WTC11 (cell line): ENCODE measurements at regions not wholly inside any gene's neighbourhood (a gene's known extent, or its start where the extent isn't known, plus 50 kb on each side); places are given as distances from the start of the nearest gene placed in this dataset.

Source experiments
- ATAC-seq: fragments of 200-7000 bp; cut with Tn5 transposase; 2 replicates; pipeline ENCODE4 v1.10.0; 2021; ENCODE audit warnings: mild to moderate bottlenecking, moderate library complexity
- CTCF ChIA-PET: fragments of 300-600 bp; sonication (Branson Sonifier 250); formaldehyde crosslinking; loops from one replicate; lab custom pipeline; 2021; ENCODE audit warnings: antibody characterized with exemption; lab: Charles Lee
- POLR2A ChIA-PET: fragments of 350-600 bp; sonication (Branson Sonifier 250); formaldehyde crosslinking; loops from one replicate; lab custom pipeline; 2021; ENCODE audit warnings: antibody characterized with exemption; lab: Charles Lee
- DNase-seq: peaks from one replicate; pipeline ENCODE4 v3.0.0; 2021; ENCODE audit warnings: low spot score
- H3K27ac Mint-ChIP-seq: 2 replicates; pipeline ENCODE4 v1.8.0; 2021; ENCODE audit warnings: mixed read lengths
- H3K27me3 Mint-ChIP-seq: 2 replicates; pipeline ENCODE4 v1.8.0; 2021; ENCODE audit warnings: low read depth, mild to moderate bottlenecking, moderate library complexity, mixed read lengths
- H3K36me3 Mint-ChIP-seq: 2 replicates; pipeline ENCODE4 v1.8.0; 2021; ENCODE audit warnings: mixed read lengths
- H3K4me1 Mint-ChIP-seq: 2 replicates; pipeline ENCODE4 v1.8.0; 2022; ENCODE audit warnings: mixed read lengths
- H3K4me3 Mint-ChIP-seq: 2 replicates; pipeline ENCODE4 v1.8.0; 2021; ENCODE audit warnings: mild to moderate bottlenecking, moderate library complexity, mixed read lengths
- H3K9me3 Mint-ChIP-seq: 2 replicates; pipeline ENCODE4 v1.8.0; 2021; ENCODE audit warnings: mixed read lengths
- CBFB ChIP-seq: sonication (generic); formaldehyde crosslinking; IDR thresholded peaks from 2 replicates; pipeline ENCODE4 v1.8.1; 2022; ENCODE audit warnings: mild to moderate bottlenecking, low read depth, missing genetic modification reagents
- CREB1 ChIP-seq: sonication (generic); formaldehyde crosslinking; IDR thresholded peaks from 2 replicates; pipeline ENCODE4 v1.8.0; 2023; ENCODE audit warnings: mild to moderate bottlenecking, missing genetic modification reagents
- FOXK1 ChIP-seq: sonication (generic); formaldehyde crosslinking; IDR thresholded peaks from 2 replicates; pipeline ENCODE4 v1.8.0; 2022; ENCODE audit warnings: mild to moderate bottlenecking, moderate library complexity, missing genetic modification reagents
- GABPB1 ChIP-seq: sonication (generic); formaldehyde crosslinking; IDR thresholded peaks from 2 replicates; pipeline ENCODE4 v1.8.1; 2023; ENCODE audit warnings: mild to moderate bottlenecking, missing genetic modification reagents
- JAZF1 ChIP-seq: fragments of 250-450 bp; sonication (Bioruptor Pico); IDR thresholded peaks from 2 replicates; pipeline ENCODE4 v1.9.0; 2021; ENCODE audit warnings: moderate library complexity, mild to moderate bottlenecking, inconsistent platforms
- KAT7 ChIP-seq: sonication (generic); formaldehyde crosslinking; IDR thresholded peaks from 2 replicates; pipeline ENCODE4 v1.8.1; 2023; ENCODE audit warnings: missing genetic modification reagents, mild to moderate bottlenecking, borderline replicate concordance
- SMAD3 ChIP-seq: sonication (generic); formaldehyde crosslinking; IDR thresholded peaks from 2 replicates; pipeline ENCODE4 v1.8.0; 2022; ENCODE audit warnings: missing genetic modification reagents, mild to moderate bottlenecking, borderline replicate concordance
- TEAD4 ChIP-seq: sonication (generic); formaldehyde crosslinking; IDR thresholded peaks from 2 replicates; pipeline ENCODE4 v1.8.0; 2022; ENCODE audit warnings: mild to moderate bottlenecking, missing genetic modification reagents
- ZBTB21 ChIP-seq: sonication (generic); formaldehyde crosslinking; IDR thresholded peaks from 2 replicates; pipeline ENCODE4 v1.8.1; 2023; ENCODE audit warnings: mild to moderate bottlenecking, missing genetic modification reagents, borderline replicate concordance
- ZNF121 ChIP-seq: sonication (generic); formaldehyde crosslinking; IDR thresholded peaks from 2 replicates; pipeline ENCODE4 v1.8.0; 2023; ENCODE audit warnings: missing genetic modification reagents
- ZNF138 ChIP-seq: sonication (generic); formaldehyde crosslinking; conservative IDR thresholded peaks from 2 replicates; pipeline ENCODE4 v1.8.1; 2022; ENCODE audit warnings: mild to moderate bottlenecking, moderate library complexity, missing genetic modification reagents
- ZNF671 ChIP-seq: fragments of 250-450 bp; sonication (Bioruptor Pico); IDR thresholded peaks from 2 replicates; pipeline ENCODE4 v1.8.0; 2021; ENCODE audit warnings: mild to moderate bottlenecking
- TF ChIP-seq, protein P1 (sequence below): sonication (generic); formaldehyde crosslinking; IDR thresholded peaks from 2 replicates; pipeline ENCODE4 v1.8.1; 2023; ENCODE audit warnings: mild to moderate bottlenecking, missing genetic modification reagents, moderate library complexity
- TF ChIP-seq, protein P2 (sequence below): sonication (generic); formaldehyde crosslinking; conservative IDR thresholded peaks from 2 replicates; pipeline ENCODE4 v1.8.1; 2022; ENCODE audit warnings: mild to moderate bottlenecking, missing genetic modification reagents
- TF ChIP-seq, protein P3 (sequence below): sonication (generic); formaldehyde crosslinking; IDR thresholded peaks from 2 replicates; pipeline ENCODE4 v1.8.0; 2022; ENCODE audit warnings: mild to moderate bottlenecking, missing genetic modification reagents
- TF ChIP-seq, protein P4 (sequence below): sonication (generic); formaldehyde crosslinking; IDR thresholded peaks from 2 replicates; pipeline ENCODE4 v1.8.1; 2022; ENCODE audit warnings: low read depth, missing genetic modification reagents, borderline replicate concordance
- TF ChIP-seq, protein P5 (sequence below): sonication (generic); formaldehyde crosslinking; IDR thresholded peaks from 2 replicates; pipeline ENCODE4 v1.8.1; 2022; ENCODE audit warnings: missing genetic modification reagents, borderline replicate concordance
- TF ChIP-seq, protein P6 (sequence below): sonication (generic); formaldehyde crosslinking; IDR thresholded peaks from 2 replicates; pipeline ENCODE4 v1.8.1; 2023; ENCODE audit warnings: mild to moderate bottlenecking, missing genetic modification reagents, borderline replicate concordance
- TF ChIP-seq, protein P7 (sequence below): sonication (generic); formaldehyde crosslinking; IDR thresholded peaks from 2 replicates; pipeline ENCODE4 v1.8.1; 2023; ENCODE audit warnings: mild to moderate bottlenecking, missing genetic modification reagents
- TF ChIP-seq, protein P8 (sequence below): sonication (generic); formaldehyde crosslinking; IDR thresholded peaks from 2 replicates; pipeline ENCODE4 v1.8.1; 2022; ENCODE audit warnings: mild to moderate bottlenecking, moderate library complexity, missing genetic modification reagents

DNA sequence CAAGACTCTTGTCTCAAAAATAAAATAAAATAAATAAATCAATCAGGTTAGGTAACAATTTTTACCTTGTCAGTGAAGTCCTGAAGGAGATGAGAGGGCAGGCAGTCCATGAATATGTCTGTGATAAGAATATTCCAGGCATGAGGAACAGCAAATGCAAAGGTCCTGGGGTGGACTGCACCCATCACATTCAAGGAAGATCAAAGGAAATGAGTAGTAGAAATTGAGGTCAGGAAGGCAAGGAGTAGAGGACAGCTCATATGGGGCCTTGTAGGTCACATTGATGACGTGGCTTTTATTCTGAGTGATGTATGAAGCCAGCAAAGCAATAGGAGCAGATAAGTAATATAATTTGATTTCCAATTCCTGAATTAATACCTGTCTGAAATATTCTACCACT lies 76.5 kb upstream of the TCF7L2 start:
- no peak overlapping the region for H3K27ac Mint-ChIP-seq
- H3K27me3 Mint-ChIP-seq: peaks cover 12% of the 10 kb centered on the region
- DNase-seq: no peak
- peaks cover 31% of the 10 kb centered on the region for H3K9me3 Mint-ChIP-seq
- TF ChIP-seq, protein P1, sequence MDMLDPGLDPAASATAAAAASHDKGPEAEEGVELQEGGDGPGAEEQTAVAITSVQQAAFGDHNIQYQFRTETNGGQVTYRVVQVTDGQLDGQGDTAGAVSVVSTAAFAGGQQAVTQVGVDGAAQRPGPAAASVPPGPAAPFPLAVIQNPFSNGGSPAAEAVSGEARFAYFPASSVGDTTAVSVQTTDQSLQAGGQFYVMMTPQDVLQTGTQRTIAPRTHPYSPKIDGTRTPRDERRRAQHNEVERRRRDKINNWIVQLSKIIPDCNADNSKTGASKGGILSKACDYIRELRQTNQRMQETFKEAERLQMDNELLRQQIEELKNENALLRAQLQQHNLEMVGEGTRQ: no peak
- TF ChIP-seq CREB1 (CRISPR knock-in tag) (no peak), SMAD3 (no peak), ZNF671 (no peak), TEAD4 (CRISPR knock-in tag) (no peak), CBFB (CRISPR knock-in tag) (no peak), KAT7 (no peak), FOXK1 (no peak), ZBTB21 (CRISPR knock-in tag) (no peak), GABPB1 (CRISPR knock-in tag) (no peak), JAZF1 (no peak), ZNF138 (CRISPR knock-in tag) (no peak), ZNF121 (CRISPR knock-in tag) (no peak)
- TF ChIP-seq, protein P2, sequence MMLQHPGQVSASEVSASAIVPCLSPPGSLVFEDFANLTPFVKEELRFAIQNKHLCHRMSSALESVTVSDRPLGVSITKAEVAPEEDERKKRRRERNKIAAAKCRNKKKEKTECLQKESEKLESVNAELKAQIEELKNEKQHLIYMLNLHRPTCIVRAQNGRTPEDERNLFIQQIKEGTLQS (CRISPR knock-in tag): no peak
- TF ChIP-seq, protein P3, sequence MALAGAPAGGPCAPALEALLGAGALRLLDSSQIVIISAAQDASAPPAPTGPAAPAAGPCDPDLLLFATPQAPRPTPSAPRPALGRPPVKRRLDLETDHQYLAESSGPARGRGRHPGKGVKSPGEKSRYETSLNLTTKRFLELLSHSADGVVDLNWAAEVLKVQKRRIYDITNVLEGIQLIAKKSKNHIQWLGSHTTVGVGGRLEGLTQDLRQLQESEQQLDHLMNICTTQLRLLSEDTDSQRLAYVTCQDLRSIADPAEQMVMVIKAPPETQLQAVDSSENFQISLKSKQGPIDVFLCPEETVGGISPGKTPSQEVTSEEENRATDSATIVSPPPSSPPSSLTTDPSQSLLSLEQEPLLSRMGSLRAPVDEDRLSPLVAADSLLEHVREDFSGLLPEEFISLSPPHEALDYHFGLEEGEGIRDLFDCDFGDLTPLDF (CRISPR knock-in tag): no peak
- TF ChIP-seq, protein P4, sequence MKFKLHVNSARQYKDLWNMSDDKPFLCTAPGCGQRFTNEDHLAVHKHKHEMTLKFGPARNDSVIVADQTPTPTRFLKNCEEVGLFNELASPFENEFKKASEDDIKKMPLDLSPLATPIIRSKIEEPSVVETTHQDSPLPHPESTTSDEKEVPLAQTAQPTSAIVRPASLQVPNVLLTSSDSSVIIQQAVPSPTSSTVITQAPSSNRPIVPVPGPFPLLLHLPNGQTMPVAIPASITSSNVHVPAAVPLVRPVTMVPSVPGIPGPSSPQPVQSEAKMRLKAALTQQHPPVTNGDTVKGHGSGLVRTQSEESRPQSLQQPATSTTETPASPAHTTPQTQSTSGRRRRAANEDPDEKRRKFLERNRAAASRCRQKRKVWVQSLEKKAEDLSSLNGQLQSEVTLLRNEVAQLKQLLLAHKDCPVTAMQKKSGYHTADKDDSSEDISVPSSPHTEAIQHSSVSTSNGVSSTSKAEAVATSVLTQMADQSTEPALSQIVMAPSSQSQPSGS (CRISPR knock-in tag): no peak
- TF ChIP-seq, protein P5, sequence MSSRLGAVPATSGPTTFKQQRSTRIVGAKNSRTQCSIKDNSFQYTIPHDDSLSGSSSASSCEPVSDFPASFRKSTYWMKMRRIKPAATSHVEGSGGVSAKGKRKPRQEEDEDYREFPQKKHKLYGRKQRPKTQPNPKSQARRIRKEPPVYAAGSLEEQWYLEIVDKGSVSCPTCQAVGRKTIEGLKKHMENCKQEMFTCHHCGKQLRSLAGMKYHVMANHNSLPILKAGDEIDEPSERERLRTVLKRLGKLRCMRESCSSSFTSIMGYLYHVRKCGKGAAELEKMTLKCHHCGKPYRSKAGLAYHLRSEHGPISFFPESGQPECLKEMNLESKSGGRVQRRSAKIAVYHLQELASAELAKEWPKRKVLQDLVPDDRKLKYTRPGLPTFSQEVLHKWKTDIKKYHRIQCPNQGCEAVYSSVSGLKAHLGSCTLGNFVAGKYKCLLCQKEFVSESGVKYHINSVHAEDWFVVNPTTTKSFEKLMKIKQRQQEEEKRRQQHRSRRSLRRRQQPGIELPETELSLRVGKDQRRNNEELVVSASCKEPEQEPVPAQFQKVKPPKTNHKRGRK: no peak
- TF ChIP-seq, protein P6, sequence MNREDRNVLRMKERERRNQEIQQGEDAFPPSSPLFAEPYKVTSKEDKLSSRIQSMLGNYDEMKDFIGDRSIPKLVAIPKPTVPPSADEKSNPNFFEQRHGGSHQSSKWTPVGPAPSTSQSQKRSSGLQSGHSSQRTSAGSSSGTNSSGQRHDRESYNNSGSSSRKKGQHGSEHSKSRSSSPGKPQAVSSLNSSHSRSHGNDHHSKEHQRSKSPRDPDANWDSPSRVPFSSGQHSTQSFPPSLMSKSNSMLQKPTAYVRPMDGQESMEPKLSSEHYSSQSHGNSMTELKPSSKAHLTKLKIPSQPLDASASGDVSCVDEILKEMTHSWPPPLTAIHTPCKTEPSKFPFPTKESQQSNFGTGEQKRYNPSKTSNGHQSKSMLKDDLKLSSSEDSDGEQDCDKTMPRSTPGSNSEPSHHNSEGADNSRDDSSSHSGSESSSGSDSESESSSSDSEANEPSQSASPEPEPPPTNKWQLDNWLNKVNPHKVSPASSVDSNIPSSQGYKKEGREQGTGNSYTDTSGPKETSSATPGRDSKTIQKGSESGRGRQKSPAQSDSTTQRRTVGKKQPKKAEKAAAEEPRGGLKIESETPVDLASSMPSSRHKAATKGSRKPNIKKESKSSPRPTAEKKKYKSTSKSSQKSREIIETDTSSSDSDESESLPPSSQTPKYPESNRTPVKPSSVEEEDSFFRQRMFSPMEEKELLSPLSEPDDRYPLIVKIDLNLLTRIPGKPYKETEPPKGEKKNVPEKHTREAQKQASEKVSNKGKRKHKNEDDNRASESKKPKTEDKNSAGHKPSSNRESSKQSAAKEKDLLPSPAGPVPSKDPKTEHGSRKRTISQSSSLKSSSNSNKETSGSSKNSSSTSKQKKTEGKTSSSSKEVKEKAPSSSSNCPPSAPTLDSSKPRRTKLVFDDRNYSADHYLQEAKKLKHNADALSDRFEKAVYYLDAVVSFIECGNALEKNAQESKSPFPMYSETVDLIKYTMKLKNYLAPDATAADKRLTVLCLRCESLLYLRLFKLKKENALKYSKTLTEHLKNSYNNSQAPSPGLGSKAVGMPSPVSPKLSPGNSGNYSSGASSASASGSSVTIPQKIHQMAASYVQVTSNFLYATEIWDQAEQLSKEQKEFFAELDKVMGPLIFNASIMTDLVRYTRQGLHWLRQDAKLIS (CRISPR knock-in tag): no peak
- TF ChIP-seq, protein P7, sequence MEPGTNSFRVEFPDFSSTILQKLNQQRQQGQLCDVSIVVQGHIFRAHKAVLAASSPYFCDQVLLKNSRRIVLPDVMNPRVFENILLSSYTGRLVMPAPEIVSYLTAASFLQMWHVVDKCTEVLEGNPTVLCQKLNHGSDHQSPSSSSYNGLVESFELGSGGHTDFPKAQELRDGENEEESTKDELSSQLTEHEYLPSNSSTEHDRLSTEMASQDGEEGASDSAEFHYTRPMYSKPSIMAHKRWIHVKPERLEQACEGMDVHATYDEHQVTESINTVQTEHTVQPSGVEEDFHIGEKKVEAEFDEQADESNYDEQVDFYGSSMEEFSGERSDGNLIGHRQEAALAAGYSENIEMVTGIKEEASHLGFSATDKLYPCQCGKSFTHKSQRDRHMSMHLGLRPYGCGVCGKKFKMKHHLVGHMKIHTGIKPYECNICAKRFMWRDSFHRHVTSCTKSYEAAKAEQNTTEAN (CRISPR knock-in tag): no peak
- TF ChIP-seq, protein P8, sequence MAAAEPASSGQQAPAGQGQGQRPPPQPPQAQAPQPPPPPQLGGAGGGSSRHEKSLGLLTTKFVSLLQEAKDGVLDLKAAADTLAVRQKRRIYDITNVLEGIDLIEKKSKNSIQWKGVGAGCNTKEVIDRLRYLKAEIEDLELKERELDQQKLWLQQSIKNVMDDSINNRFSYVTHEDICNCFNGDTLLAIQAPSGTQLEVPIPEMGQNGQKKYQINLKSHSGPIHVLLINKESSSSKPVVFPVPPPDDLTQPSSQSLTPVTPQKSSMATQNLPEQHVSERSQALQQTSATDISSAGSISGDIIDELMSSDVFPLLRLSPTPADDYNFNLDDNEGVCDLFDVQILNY (CRISPR knock-in tag): no peak
- ChIA-PET CTCF (interaction anchor here (1.0 kb wide), 1 partner anchor 62 kb away, joined by 3 read pairs; no protein-coding TSS in a partner anchor), POLR2A (no interaction called here)
- H3K4me1 Mint-ChIP-seq: no peaks in the 10 kb centered on the region
- peaks cover 15% of the 10 kb centered on the region for H3K36me3 Mint-ChIP-seq
- H3K4me3 Mint-ChIP-seq: no peak overlapping the region
- ATAC-seq: no peak
